Smooth muscle cell (in vitro differentiated cells): ENCODE measurements at regions not wholly inside any gene's neighbourhood (a gene's known extent, or its start where the extent isn't known, plus 50 kb on each side); places are given as distances from the start of the nearest gene placed in this dataset.

Experiments used
- DNase-seq: peaks from one replicate; lab custom pipeline; 2025; ENCODE audit not compliant: unreplicated experiment; lab: John Stamatoyannopoulos, UW
- H2AFZ ChIP-seq: fragments of 200-600 bp; sonication (generic); 2 replicates; pipeline ENCODE4 v1.6.0; 2016; ENCODE audit warnings: antibody characterized with exemption, low read depth, mild to moderate bottlenecking
- H3F3A ChIP-seq: fragments of 200-600 bp; sonication (generic); 2 replicates; pipeline ENCODE4 v1.6.0; 2017; ENCODE audit warnings: antibody characterized with exemption, low read depth
- H3K27ac ChIP-seq: fragments of 200-600 bp; sonication (generic); 2 replicates; pipeline ENCODE4 v1.5.1; 2016; ENCODE audit warnings: low read depth, mild to moderate bottlenecking
- H3K27me3 ChIP-seq: fragments of 200-600 bp; sonication (generic); 2 replicates; pipeline ENCODE4 v1.6.1; 2016; ENCODE audit warnings: low read depth, mild to moderate bottlenecking
- H3K36me3 ChIP-seq: fragments of 200-600 bp; sonication (generic); 2 replicates; pipeline ENCODE4 v1.5.1; 2016; ENCODE audit warnings: low read depth
- H3K4me1 ChIP-seq: fragments of 200-600 bp; sonication (generic); 2 replicates; pipeline ENCODE4 v1.5.1; 2016; ENCODE audit warnings: low read depth
- H3K4me2 ChIP-seq: fragments of 200-600 bp; sonication (generic); 2 replicates; pipeline ENCODE4 v1.6.0; 2016; ENCODE audit warnings: mild to moderate bottlenecking
- H3K4me3 ChIP-seq: fragments of 200-600 bp; sonication (generic); 2 replicates; pipeline ENCODE4 v1.5.1; 2016; ENCODE audit warnings: mild to moderate bottlenecking
- H3K79me2 ChIP-seq: fragments of 200-600 bp; sonication (generic); 2 replicates; pipeline ENCODE4 v1.6.0; 2016; ENCODE audit warnings: low read depth, mild to moderate bottlenecking
- H3K9ac ChIP-seq: fragments of 200-600 bp; sonication (generic); 2 replicates; pipeline ENCODE4 v1.6.0; 2016; ENCODE audit warnings: low read depth
- H3K9me3 ChIP-seq: fragments of 200-600 bp; sonication (generic); replicated peaks from 2 replicates; pipeline ENCODE4 v1.5.1; 2016; ENCODE audit warnings: low read depth
- H4K20me1 ChIP-seq: fragments of 200-600 bp; sonication (generic); 2 replicates; pipeline ENCODE4 v1.6.0; 2016; ENCODE audit warnings: low read depth
- WGBS: methylation state at CpG from one replicate; pipeline ENCODE4 v1.1.7; 2016; ENCODE audit warnings: low lambda C conversion rate; 5-methylcytosine and 5-hydroxymethylcytosine counted together
- TF ChIP-seq, protein P1 (sequence below): fragments of 200-600 bp; sonication (generic); IDR thresholded peaks from 2 replicates; pipeline ENCODE4 v1.5.1; 2017; ENCODE audit warnings: borderline replicate concordance, mild to moderate bottlenecking, antibody characterized with exemption; ENCODE audit not compliant: insufficient read depth, poor library complexity, severe bottlenecking

DNA sequence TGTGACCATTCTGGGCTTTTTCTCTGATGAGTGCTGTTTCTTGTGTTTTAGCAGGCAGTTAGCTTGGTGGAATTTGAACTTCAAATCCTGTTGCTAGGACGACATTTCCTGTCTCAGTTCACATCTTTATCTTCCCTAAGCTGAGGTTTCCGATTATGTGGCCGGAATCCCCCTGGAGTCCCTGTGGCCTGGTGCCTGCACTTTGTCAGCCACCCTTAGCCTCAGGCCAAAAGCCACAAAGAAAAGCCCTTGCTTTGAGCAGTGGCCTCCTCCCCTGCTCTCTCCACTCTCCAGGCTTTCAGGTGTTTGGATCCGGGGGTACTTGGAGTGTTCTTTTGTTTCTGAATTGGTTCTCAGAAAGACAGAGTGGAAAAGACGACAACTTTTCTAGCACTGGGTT, 59.9 kb upstream of the PMEPA1 start:
- Histone ChIP-seq H3K4me2 (peak overlapping the region; percentile 18), H3K27ac (peak overlapping the region; percentile 79), H3K27me3 (no peaks in the 10 kb centered on the region), H3F3A (peaks cover 31% of the 10 kb centered on the region), H3K4me1 (peaks cover 9% of the 10 kb centered on the region), H3K9ac (peak overlapping the region; percentile 63), H3K79me2 (no peaks in the 10 kb centered on the region), H3K4me3 (no peak overlapping the region), H4K20me1 (no peaks in the 10 kb centered on the region), H3K9me3 (no peaks in the 10 kb centered on the region), H3K36me3 (no peaks in the 10 kb centered on the region), H2AFZ (no peak overlapping the region)
- 12% methylated on average over 5 of the region's 5 CpGs for WGBS
- TF ChIP-seq, protein P1, sequence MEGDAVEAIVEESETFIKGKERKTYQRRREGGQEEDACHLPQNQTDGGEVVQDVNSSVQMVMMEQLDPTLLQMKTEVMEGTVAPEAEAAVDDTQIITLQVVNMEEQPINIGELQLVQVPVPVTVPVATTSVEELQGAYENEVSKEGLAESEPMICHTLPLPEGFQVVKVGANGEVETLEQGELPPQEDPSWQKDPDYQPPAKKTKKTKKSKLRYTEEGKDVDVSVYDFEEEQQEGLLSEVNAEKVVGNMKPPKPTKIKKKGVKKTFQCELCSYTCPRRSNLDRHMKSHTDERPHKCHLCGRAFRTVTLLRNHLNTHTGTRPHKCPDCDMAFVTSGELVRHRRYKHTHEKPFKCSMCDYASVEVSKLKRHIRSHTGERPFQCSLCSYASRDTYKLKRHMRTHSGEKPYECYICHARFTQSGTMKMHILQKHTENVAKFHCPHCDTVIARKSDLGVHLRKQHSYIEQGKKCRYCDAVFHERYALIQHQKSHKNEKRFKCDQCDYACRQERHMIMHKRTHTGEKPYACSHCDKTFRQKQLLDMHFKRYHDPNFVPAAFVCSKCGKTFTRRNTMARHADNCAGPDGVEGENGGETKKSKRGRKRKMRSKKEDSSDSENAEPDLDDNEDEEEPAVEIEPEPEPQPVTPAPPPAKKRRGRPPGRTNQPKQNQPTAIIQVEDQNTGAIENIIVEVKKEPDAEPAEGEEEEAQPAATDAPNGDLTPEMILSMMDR: no peak
- DNase-seq: no peak

GRCh38 chr20:57768519-57768918, 58.7 kb upstream of the PMEPA1 start:
- H3K36me3 ChIP-seq: no peaks in the 10 kb centered on the region
- H3K9ac ChIP-seq: no peak overlapping the region
- no peak overlapping the region for H3K4me3 ChIP-seq
- H3K27me3 ChIP-seq: no peaks in the 10 kb centered on the region
- no peaks in the 10 kb centered on the region for H3K79me2 ChIP-seq
- H3K27ac ChIP-seq: peak overlapping the region; percentile 79
- WGBS: 86% methylated on average over 1 of the region's 1 CpG
- no peaks in the 10 kb centered on the region for H3K9me3 ChIP-seq
- no peak overlapping the region for H3K4me2 ChIP-seq
- peaks cover 9% of the 10 kb centered on the region for H3K4me1 ChIP-seq
- no peak for DNase-seq
- H4K20me1 ChIP-seq: no peaks in the 10 kb centered on the region
- H3F3A ChIP-seq: peaks cover 31% of the 10 kb centered on the region
- TF ChIP-seq, protein P1: no peak
- no peak overlapping the region for H2AFZ ChIP-seq

DNA sequence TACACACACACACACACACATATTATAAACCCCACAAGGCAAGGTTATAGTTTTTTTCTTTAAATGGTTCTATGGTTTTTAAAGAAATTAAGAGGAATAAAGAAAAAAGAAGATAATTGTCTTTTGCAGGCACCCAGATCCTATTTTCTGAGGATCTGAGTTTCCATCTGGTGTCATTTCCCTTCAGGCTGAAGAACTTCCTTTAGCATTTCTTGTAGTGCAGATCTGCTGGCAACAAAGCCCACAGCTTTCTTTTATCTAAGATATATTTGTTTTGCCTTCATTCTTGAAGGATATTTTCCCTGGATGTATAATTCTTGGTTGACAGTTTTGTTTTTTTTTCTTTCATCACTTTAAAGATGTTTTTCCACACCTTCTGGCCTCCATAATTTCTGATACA, 57.6 kb upstream of the PMEPA1 start:
- no peak overlapping the region for H3K27ac ChIP-seq
- H3F3A ChIP-seq: peaks cover 31% of the 10 kb centered on the region
- no peak overlapping the region for H3K9ac ChIP-seq
- no peaks in the 10 kb centered on the region for H3K9me3 ChIP-seq
- H3K79me2 ChIP-seq: no peaks in the 10 kb centered on the region
- no peak overlapping the region for H3K4me3 ChIP-seq
- no peak overlapping the region for H3K4me2 ChIP-seq
- no peaks in the 10 kb centered on the region for H3K27me3 ChIP-seq
- no peaks in the 10 kb centered on the region for H3K36me3 ChIP-seq
- no peak for DNase-seq
- no peaks in the 10 kb centered on the region for H4K20me1 ChIP-seq
- peaks cover 5% of the 10 kb centered on the region for H3K4me1 ChIP-seq
- TF ChIP-seq, protein P1: no peak
- H2AFZ ChIP-seq: no peak overlapping the region

DNA sequence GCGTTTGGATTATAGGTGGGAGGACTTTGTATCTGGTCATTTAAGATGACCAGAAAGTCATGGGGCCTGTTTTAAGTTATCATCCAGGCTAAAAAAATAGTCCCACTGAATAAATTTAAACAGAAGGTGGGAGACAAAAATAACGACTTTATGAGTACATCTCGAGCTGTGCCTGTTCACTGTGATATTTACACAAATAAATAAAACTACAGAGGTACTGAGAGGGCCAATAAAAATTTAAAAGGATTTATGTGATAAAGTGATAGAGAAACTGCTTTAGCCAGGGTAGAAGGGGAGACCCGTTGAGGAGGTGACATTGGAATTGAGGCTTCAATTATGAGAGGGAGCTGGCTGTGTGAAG, 53.4 kb upstream of the PMEPA1 start:
- TF ChIP-seq, protein P1: no peak
- no peaks in the 10 kb centered on the region for H3K79me2 ChIP-seq
- WGBS: 92% methylated on average over 4 of the region's 4 CpGs
- H3K27ac ChIP-seq: no peak overlapping the region
- no peaks in the 10 kb centered on the region for H3K27me3 ChIP-seq
- H3K4me3 ChIP-seq: no peak overlapping the region
- H3K36me3 ChIP-seq: no peaks in the 10 kb centered on the region
- no peak for DNase-seq
- H3K9ac ChIP-seq: no peak overlapping the region
- H3F3A ChIP-seq: peaks cover 9% of the 10 kb centered on the region
- H3K4me2 ChIP-seq: no peak overlapping the region
- H4K20me1 ChIP-seq: no peaks in the 10 kb centered on the region
- H2AFZ ChIP-seq: no peak overlapping the region
- no peaks in the 10 kb centered on the region for H3K4me1 ChIP-seq
- no peaks in the 10 kb centered on the region for H3K9me3 ChIP-seq
